ENCODE measurements at regions not wholly inside any gene's neighbourhood (a gene's known extent, or its start where the extent isn't known, plus 50 kb on each side); places are given as distances from the start of the nearest gene placed in this dataset.
"Not testable (repeated sequence)": the region's sequence is repeated elsewhere in the genome, so short reads cannot be mapped to it uniquely, and the experiment has no call there.

GRCh38 chr1:79230751-79231150 lies 224.2 kb upstream of the ADGRL4 start:
- H3K4me1 Mint-ChIP-seq; ATAC-seq; H3K36me3 Mint-ChIP-seq; H3K4me3 Mint-ChIP-seq; H3K27ac Mint-ChIP-seq; DNase-seq (ENCODE audit: low spot score in 2 of 2): not testable (repeated sequence)
- peaks cover 13% of the 10 kb centered on the region for H3K9me3 Mint-ChIP-seq

- H3K36me3 Mint-ChIP-seq: no peaks in the 10 kb centered on the region
- no peak overlapping the region for H3K4me3 Mint-ChIP-seq
These were observed 220.4 kb upstream of the ADGRL4 start for GRCh38 chr1:79226963-79227362.

GRCh38 chr1:79224537-79224936 lies 218.0 kb upstream of the ADGRL4 start:
- no peak overlapping the region for H3K27ac Mint-ChIP-seq

More at GRCh38 chr1:79226963-79227362, 220.4 kb upstream of the ADGRL4 start:
- peaks cover 8% of the 10 kb centered on the region for H3K9me3 Mint-ChIP-seq
- ATAC-seq (no peak), DNase-seq (ENCODE audit: low spot score in 2 of 2) (no peak)
- no peak overlapping the region for H3K27ac Mint-ChIP-seq
- no peaks in the 10 kb centered on the region for H3K4me1 Mint-ChIP-seq

GRCh38 chr1:79220509-79220908 lies 214.0 kb upstream of the ADGRL4 start:
- ATAC-seq: no peak
- peaks cover 6% of the 10 kb centered on the region for H3K9me3 Mint-ChIP-seq
- H3K4me1 Mint-ChIP-seq: no peaks in the 10 kb centered on the region
- H3K4me3 Mint-ChIP-seq: no peak overlapping the region
- H3K36me3 Mint-ChIP-seq: no peaks in the 10 kb centered on the region
- no peak overlapping the region for H3K27ac Mint-ChIP-seq
- no peak for DNase-seq (ENCODE audit: low spot score in 2 of 2)

More at GRCh38 chr1:79224537-79224936, 218.0 kb upstream of the ADGRL4 start:
- ATAC-seq (no peak), DNase-seq (ENCODE audit: low spot score in 2 of 2) (no peak)
- Mint-ChIP-seq H3K36me3 (no peaks in the 10 kb centered on the region), H3K4me1 (no peaks in the 10 kb centered on the region), H3K9me3 (peaks cover 15% of the 10 kb centered on the region), H3K4me3 (no peak overlapping the region)

GRCh38 chr1:79215311-79215710 lies 208.8 kb upstream of the ADGRL4 start:
- Mint-ChIP-seq H3K4me3 (no peak overlapping the region), H3K27ac (no peak overlapping the region), H3K4me1 (no peaks in the 10 kb centered on the region), H3K36me3 (no peaks in the 10 kb centered on the region), H3K9me3 (peaks cover 15% of the 10 kb centered on the region)
- no peak for DNase-seq (ENCODE audit: low spot score in 2 of 2)
- ATAC-seq: no peak

- no peak for ATAC-seq
- Mint-ChIP-seq H3K36me3 (no peaks in the 10 kb centered on the region), H3K4me3 (no peak overlapping the region), H3K4me1 (no peaks in the 10 kb centered on the region), H3K27ac (no peak overlapping the region), H3K9me3 (peaks cover 12% of the 10 kb centered on the region)
- no peak for DNase-seq (ENCODE audit: low spot score in 2 of 2)
These were observed 201.3 kb upstream of the ADGRL4 start for GRCh38 chr1:79207786-79208185.

- Mint-ChIP-seq H3K4me3 (no peak overlapping the region), H3K36me3 (no peaks in the 10 kb centered on the region), H3K27ac (no peak overlapping the region), H3K4me1 (no peaks in the 10 kb centered on the region), H3K9me3 (peaks cover 12% of the 10 kb centered on the region)
- no peak for ATAC-seq
- DNase-seq (ENCODE audit: low spot score in 2 of 2): no peak
These were observed 200.8 kb upstream of the ADGRL4 start for GRCh38 chr1:79207331-79207730.

GRCh38 chr1:79204779-79205479 lies 198.4 kb upstream of the ADGRL4 start:
- Mint-ChIP-seq H3K9me3 (peaks cover 8% of the 10 kb centered on the region), H3K4me1 (no peaks in the 10 kb centered on the region), H3K36me3 (no peaks in the 10 kb centered on the region), H3K27ac (no peak overlapping the region), H3K4me3 (no peak overlapping the region)
- DNase-seq (ENCODE audit: low spot score in 2 of 2) (no peak), ATAC-seq (no peak)

GRCh38 chr1:79198832-79199231 lies 192.3 kb upstream of the ADGRL4 start:
- Mint-ChIP-seq H3K4me3 (no peak overlapping the region), H3K4me1 (no peaks in the 10 kb centered on the region), H3K9me3 (peaks cover 10% of the 10 kb centered on the region), H3K36me3 (no peaks in the 10 kb centered on the region), H3K27ac (no peak overlapping the region)
- DNase-seq (ENCODE audit: low spot score in 2 of 2): no peak
- no peak for ATAC-seq

- H3K4me1 Mint-ChIP-seq: no peaks in the 10 kb centered on the region
- DNase-seq (ENCODE audit: low spot score in 2 of 2) (no peak), ATAC-seq (no peak)
- no peaks in the 10 kb centered on the region for H3K36me3 Mint-ChIP-seq
- no peak overlapping the region for H3K27ac Mint-ChIP-seq
- peaks cover 11% of the 10 kb centered on the region for H3K9me3 Mint-ChIP-seq
- no peak overlapping the region for H3K4me3 Mint-ChIP-seq
These were observed 190.9 kb upstream of the ADGRL4 start for GRCh38 chr1:79197421-79197820.

- ATAC-seq (no peak), DNase-seq (ENCODE audit: low spot score in 2 of 2) (no peak)
- Mint-ChIP-seq H3K9me3 (peaks cover 14% of the 10 kb centered on the region), H3K4me1 (no peaks in the 10 kb centered on the region), H3K27ac (no peak overlapping the region), H3K4me3 (no peak overlapping the region), H3K36me3 (no peaks in the 10 kb centered on the region)
These were observed 189.7 kb upstream of the ADGRL4 start for GRCh38 chr1:79196211-79196610.

- no peaks in the 10 kb centered on the region for H3K36me3 Mint-ChIP-seq
These were observed 186.9 kb upstream of the ADGRL4 start for GRCh38 chr1:79193211-79194079.

GRCh38 chr1:79190074-79190473 lies 183.5 kb upstream of the ADGRL4 start:
- Mint-ChIP-seq H3K27ac (no peak overlapping the region), H3K9me3 (peaks cover 12% of the 10 kb centered on the region), H3K4me1 (no peaks in the 10 kb centered on the region), H3K36me3 (no peaks in the 10 kb centered on the region), H3K4me3 (no peak overlapping the region)
- ATAC-seq (no peak), DNase-seq (ENCODE audit: low spot score in 2 of 2) (no peak)

More at GRCh38 chr1:79193211-79194079, 186.9 kb upstream of the ADGRL4 start:
- Mint-ChIP-seq H3K4me1 (no peaks in the 10 kb centered on the region), H3K27ac (no peak overlapping the region), H3K9me3 (peaks cover 14% of the 10 kb centered on the region), H3K4me3 (no peak overlapping the region)
- no peak for DNase-seq (ENCODE audit: low spot score in 2 of 2)
- ATAC-seq: no peak

GRCh38 chr1:79188337-79188736 lies 181.8 kb upstream of the ADGRL4 start:
- Mint-ChIP-seq H3K4me3 (no peak overlapping the region), H3K27ac (no peak overlapping the region), H3K9me3 (peaks cover 12% of the 10 kb centered on the region), H3K36me3 (no peaks in the 10 kb centered on the region), H3K4me1 (no peaks in the 10 kb centered on the region)
- DNase-seq (ENCODE audit: low spot score in 2 of 2): no peak
- ATAC-seq: no peak

- peaks cover 8% of the 10 kb centered on the region for H3K9me3 Mint-ChIP-seq
These were observed 179.7 kb upstream of the ADGRL4 start for GRCh38 chr1:79186260-79186659.

GRCh38 chr1:79177844-79178243 lies 171.3 kb upstream of the ADGRL4 start:
- no peak overlapping the region for H3K4me3 Mint-ChIP-seq
- no peak for ATAC-seq
- H3K4me1 Mint-ChIP-seq: no peaks in the 10 kb centered on the region
- H3K36me3 Mint-ChIP-seq: no peaks in the 10 kb centered on the region
- H3K9me3 Mint-ChIP-seq: peaks cover 10% of the 10 kb centered on the region
- no peak for DNase-seq (ENCODE audit: low spot score in 2 of 2)
- H3K27ac Mint-ChIP-seq: no peak overlapping the region

More at GRCh38 chr1:79186260-79186659, 179.7 kb upstream of the ADGRL4 start:
- DNase-seq (ENCODE audit: low spot score in 2 of 2) (no peak), ATAC-seq (no peak)
- Mint-ChIP-seq H3K4me3 (no peak overlapping the region), H3K27ac (no peak overlapping the region), H3K4me1 (no peaks in the 10 kb centered on the region), H3K36me3 (no peaks in the 10 kb centered on the region)

Measured in stimulated activated effector memory CD8-positive, alpha-beta T cell treated with anti-CD3 and anti-CD28 coated beads, Interleukin-12 subunit alpha, Interleukin-12 subunit beta, amount 100 ng/mL, for 72 hours (primary cell).